Astrocyte (in vitro differentiated cells and primary cell): ENCODE measurements at regions not wholly inside any gene's neighbourhood (a gene's known extent, or its start where the extent isn't known, plus 50 kb on each side); places are given as distances from the start of the nearest gene placed in this dataset.

Experiments used
- DNase-seq: peaks from one replicate; pipeline ENCODE4 v3.0.0-alpha.2; 2010; ENCODE audit warnings: low read depth
- FAIRE-seq: peaks from 2 replicates; lab custom pipeline; 2011; peaks lifted over from hg19 to GRCh38; lab: Jason Lieb, UNC
- H2AFZ ChIP-seq: 2 replicates; pipeline ENCODE4 v1.6.0; 2012; ENCODE audit warnings: low read depth, low read length, inconsistent platforms
- H3K27ac ChIP-seq: 2 replicates; pipeline ENCODE4 v1.5.1; 2011; ENCODE audit warnings: low read depth, low read length, inconsistent platforms
- H3K27me3 ChIP-seq: 2 replicates; pipeline ENCODE4 v1.6.0; 2011; ENCODE audit warnings: low read length, inconsistent platforms; ENCODE audit not compliant: insufficient read depth
- H3K36me3 ChIP-seq: 2 replicates; pipeline ENCODE4 v1.5.1; 2011; ENCODE audit warnings: low read length, inconsistent platforms; ENCODE audit not compliant: insufficient read depth
- H3K4me1 ChIP-seq: 2 replicates; pipeline ENCODE4 v1.5.1; 2011; ENCODE audit warnings: low read length, inconsistent platforms; ENCODE audit not compliant: insufficient read depth
- H3K4me2 ChIP-seq: 2 replicates; pipeline ENCODE4 v1.6.0; 2012; ENCODE audit warnings: low read length, inconsistent platforms
- H3K4me3 ChIP-seq: 2 replicates; pipeline ENCODE4 v1.5.1; 2011; ENCODE audit warnings: low read depth, mild to moderate bottlenecking, low read length, inconsistent platforms; ENCODE audit not compliant: insufficient read depth
- H3K79me2 ChIP-seq: 2 replicates; pipeline ENCODE4 v1.6.0; 2012; ENCODE audit warnings: mild to moderate bottlenecking, low read length, inconsistent platforms; ENCODE audit not compliant: insufficient read depth
- H3K9ac ChIP-seq: 2 replicates; pipeline ENCODE4 v1.6.0; 2012; ENCODE audit warnings: mild to moderate bottlenecking, low read length, inconsistent platforms
- H3K9me3 ChIP-seq: 2 replicates; pipeline ENCODE4 v1.5.1; 2012; ENCODE audit warnings: low read depth, mild to moderate bottlenecking, low read length, inconsistent platforms; ENCODE audit not compliant: insufficient read depth
- H4K20me1 ChIP-seq: 2 replicates; pipeline ENCODE4 v1.6.0; 2012; ENCODE audit warnings: low read length, inconsistent platforms; ENCODE audit not compliant: insufficient read depth
- H3K27ac Mint-ChIP-seq: one replicate; pipeline ENCODE4 v1.8.0; 2021; ENCODE audit warnings: mild to moderate bottlenecking, mixed read lengths; ENCODE audit not compliant: unreplicated experiment
- H3K27me3 Mint-ChIP-seq: one replicate; pipeline ENCODE4 v1.8.0; 2021; ENCODE audit warnings: low read depth, mixed read lengths; ENCODE audit not compliant: unreplicated experiment
- H3K36me3 Mint-ChIP-seq: one replicate; pipeline ENCODE4 v1.8.0; 2021; ENCODE audit warnings: low read depth, mixed read lengths; ENCODE audit not compliant: unreplicated experiment
- H3K4me1 Mint-ChIP-seq: one replicate; pipeline ENCODE4 v1.8.0; 2021; ENCODE audit warnings: low read depth, mixed read lengths; ENCODE audit not compliant: unreplicated experiment
- H3K4me3 Mint-ChIP-seq: one replicate; pipeline ENCODE4 v1.8.0; 2021; ENCODE audit warnings: mild to moderate bottlenecking, moderate library complexity, mixed read lengths; ENCODE audit not compliant: unreplicated experiment
- H3K9me3 Mint-ChIP-seq: one replicate; pipeline ENCODE4 v1.8.0; 2021; ENCODE audit warnings: mild to moderate bottlenecking, mixed read lengths; ENCODE audit not compliant: unreplicated experiment
- EZH2 ChIP-seq: IDR thresholded peaks from 2 replicates; pipeline ENCODE4 v1.6.1; 2012; ENCODE audit warnings: mild to moderate bottlenecking, low read length, inconsistent platforms; ENCODE audit not compliant: insufficient read depth
- TF ChIP-seq, protein P1 (sequence below): IDR thresholded peaks from 2 replicates; pipeline ENCODE4 v1.5.1; 2011; ENCODE audit warnings: low read depth, mild to moderate bottlenecking, inconsistent platforms, low read length, moderate library complexity; ENCODE audit not compliant: insufficient read depth

- H3K4me2 ChIP-seq: peak overlapping the region; percentile 65
These were observed 172.3 kb downstream of the OGFRL1 start for GRCh38 chr6:71460933-71461332.

GRCh38 chr6:71463061-71463460 is 174.4 kb downstream of the OGFRL1 start:
- Histone ChIP-seq H3K27ac (no peak overlapping the region), H4K20me1 (no peaks in the 10 kb centered on the region), H3K4me3 (no peak overlapping the region), H3K36me3 (no peaks in the 10 kb centered on the region), H3K9me3 (peaks cover 10% of the 10 kb centered on the region), H3K4me1 (no peaks in the 10 kb centered on the region), H3K9ac (no peak overlapping the region), H3K4me2 (no peak overlapping the region), H3K27me3 (no peaks in the 10 kb centered on the region), H3K79me2 (no peaks in the 10 kb centered on the region), H2AFZ (no peak overlapping the region)
- TF ChIP-seq EZH2: no peak
- TF ChIP-seq, protein P1, sequence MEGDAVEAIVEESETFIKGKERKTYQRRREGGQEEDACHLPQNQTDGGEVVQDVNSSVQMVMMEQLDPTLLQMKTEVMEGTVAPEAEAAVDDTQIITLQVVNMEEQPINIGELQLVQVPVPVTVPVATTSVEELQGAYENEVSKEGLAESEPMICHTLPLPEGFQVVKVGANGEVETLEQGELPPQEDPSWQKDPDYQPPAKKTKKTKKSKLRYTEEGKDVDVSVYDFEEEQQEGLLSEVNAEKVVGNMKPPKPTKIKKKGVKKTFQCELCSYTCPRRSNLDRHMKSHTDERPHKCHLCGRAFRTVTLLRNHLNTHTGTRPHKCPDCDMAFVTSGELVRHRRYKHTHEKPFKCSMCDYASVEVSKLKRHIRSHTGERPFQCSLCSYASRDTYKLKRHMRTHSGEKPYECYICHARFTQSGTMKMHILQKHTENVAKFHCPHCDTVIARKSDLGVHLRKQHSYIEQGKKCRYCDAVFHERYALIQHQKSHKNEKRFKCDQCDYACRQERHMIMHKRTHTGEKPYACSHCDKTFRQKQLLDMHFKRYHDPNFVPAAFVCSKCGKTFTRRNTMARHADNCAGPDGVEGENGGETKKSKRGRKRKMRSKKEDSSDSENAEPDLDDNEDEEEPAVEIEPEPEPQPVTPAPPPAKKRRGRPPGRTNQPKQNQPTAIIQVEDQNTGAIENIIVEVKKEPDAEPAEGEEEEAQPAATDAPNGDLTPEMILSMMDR: no peak
- no peak for DNase-seq
- Mint-ChIP-seq H3K27me3 (no peaks in the 10 kb centered on the region), H3K36me3 (no peaks in the 10 kb centered on the region), H3K9me3 (peaks cover 6% of the 10 kb centered on the region), H3K27ac (no peak overlapping the region), H3K4me1 (peaks cover 25% of the 10 kb centered on the region), H3K4me3 (no peak overlapping the region)
- FAIRE-seq: no peak

More at GRCh38 chr6:71460933-71461332, 172.3 kb downstream of the OGFRL1 start:
- FAIRE-seq (peak; percentile 91), DNase-seq (peak; percentile 88)
- no peaks in the 10 kb centered on the region for H3K36me3 Mint-ChIP-seq
- Histone ChIP-seq H3K4me3 (peak overlapping the region; percentile 3), H2AFZ (peak overlapping the region; percentile 2), H3K27me3 (no peaks in the 10 kb centered on the region), H3K9me3 (peaks cover 5% of the 10 kb centered on the region), H3K27ac (peak overlapping the region; percentile 58), H3K79me2 (no peaks in the 10 kb centered on the region), H3K36me3 (no peaks in the 10 kb centered on the region), H3K4me1 (no peaks in the 10 kb centered on the region), H3K9ac (peak overlapping the region; percentile 12), H4K20me1 (no peaks in the 10 kb centered on the region)
- TF ChIP-seq, protein P1: no peak
- TF ChIP-seq EZH2: no peak
- peaks cover 14% of the 10 kb centered on the region for H3K4me1 Mint-ChIP-seq
- peaks cover 6% of the 10 kb centered on the region for H3K9me3 Mint-ChIP-seq
- H3K4me3 Mint-ChIP-seq: no peak overlapping the region
- H3K27ac Mint-ChIP-seq: peak overlapping the region; percentile 81
- no peaks in the 10 kb centered on the region for H3K27me3 Mint-ChIP-seq

DNA sequence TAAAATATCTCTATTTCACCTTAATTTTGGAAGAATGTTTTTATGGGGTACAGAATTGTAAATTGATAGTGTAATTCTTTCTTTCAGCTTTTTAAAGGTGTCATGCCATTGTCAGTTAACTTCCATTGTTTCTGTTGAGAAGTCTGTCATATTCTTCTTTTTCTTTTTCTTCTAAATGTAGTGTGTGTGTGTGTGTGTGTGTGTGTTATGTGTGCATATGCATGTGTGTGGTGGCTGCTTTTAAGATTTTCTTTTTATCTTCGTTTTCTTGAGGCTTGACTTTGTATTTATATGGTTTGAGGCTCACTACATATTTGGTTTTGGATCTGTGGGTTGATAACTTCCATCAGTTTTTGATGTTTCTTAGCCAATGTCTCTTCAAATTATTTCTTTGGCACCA is 176.5 kb downstream of the OGFRL1 start:
- no peak for TF ChIP-seq EZH2
- TF ChIP-seq, protein P1: no peak
- no peaks in the 10 kb centered on the region for H4K20me1 ChIP-seq
- peaks cover 6% of the 10 kb centered on the region for H3K9me3 Mint-ChIP-seq
- no peak for FAIRE-seq
- peaks cover 42% of the 10 kb centered on the region for H3K4me1 Mint-ChIP-seq
- no peaks in the 10 kb centered on the region for H3K27me3 Mint-ChIP-seq
- no peaks in the 10 kb centered on the region for H3K27me3 ChIP-seq
- H3K36me3 Mint-ChIP-seq: peaks cover 2% of the 10 kb centered on the region
- no peak overlapping the region for H3K4me2 ChIP-seq
- no peaks in the 10 kb centered on the region for H3K79me2 ChIP-seq
- H3K27ac Mint-ChIP-seq: no peak overlapping the region
- no peak for DNase-seq
- peaks cover 15% of the 10 kb centered on the region for H3K4me1 ChIP-seq
- H2AFZ ChIP-seq: no peak overlapping the region
- peaks cover 10% of the 10 kb centered on the region for H3K9me3 ChIP-seq
- H3K36me3 ChIP-seq: no peaks in the 10 kb centered on the region
- H3K9ac ChIP-seq: no peak overlapping the region
- no peak overlapping the region for H3K4me3 ChIP-seq
- no peak overlapping the region for H3K4me3 Mint-ChIP-seq
- no peak overlapping the region for H3K27ac ChIP-seq
